ENCODE measurements at regions not wholly inside any gene's neighbourhood (a gene's known extent, or its start where the extent isn't known, plus 50 kb on each side); places are given as distances from the start of the nearest gene placed in this dataset.

DNA sequence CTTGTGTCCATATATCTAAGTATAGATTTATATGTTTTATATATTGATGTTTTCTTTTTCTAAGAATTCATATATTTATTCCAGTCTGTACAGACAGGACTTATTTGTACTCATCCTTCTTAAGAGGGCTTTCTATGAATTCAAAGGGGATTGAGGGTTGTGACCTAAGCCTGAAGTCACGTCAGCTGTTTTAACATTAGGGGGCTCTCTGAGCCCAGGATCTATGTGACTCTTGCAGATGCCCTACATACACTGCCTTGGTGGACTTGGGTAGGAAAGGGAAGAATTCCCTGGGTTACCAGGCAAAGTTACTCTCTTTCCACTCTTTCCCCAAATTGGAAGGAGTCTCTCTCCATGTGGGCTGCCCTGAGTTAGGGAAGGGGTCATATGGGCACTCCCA, 283.8 kb upstream of the DAB1 start:
- Histone ChIP-seq H3K4me2 (ENCODE audit: extremely low read depth, insufficient read depth, low read length) (no peak overlapping the region), H3K36me3 (ENCODE audit: control insufficient read depth, insufficient read depth, low read length) (no peaks in the 10 kb centered on the region), H3K9me3 (ENCODE audit: control insufficient read depth, insufficient read depth, low read depth, low read length) (no peaks in the 10 kb centered on the region), H3K9ac (ENCODE audit: insufficient read depth, low read length) (no peak overlapping the region), H3K27me3 (ENCODE audit: control insufficient read depth, insufficient read depth, low read length) (no peaks in the 10 kb centered on the region), H4K20me1 (ENCODE audit: control insufficient read depth, extremely low read depth, insufficient read depth, low read length) (no peaks in the 10 kb centered on the region), H3K27ac (ENCODE audit: insufficient read depth, low read length) (no peak overlapping the region), H3K4me1 (ENCODE audit: control insufficient read depth, extremely low read depth, insufficient read depth, low read length) (no peaks in the 10 kb centered on the region), H3K79me2 (ENCODE audit: control insufficient read depth, insufficient read depth, low read length) (no peaks in the 10 kb centered on the region), H2AFZ (ENCODE audit: low read length) (no peak overlapping the region), H3K4me3 (replicated peaks in 1 of 4; ENCODE audit: control extremely low read depth in 1 of 4, insufficient read depth in 1 of 4, low read depth in 3 of 4, low read length in 4 of 4) (no peak overlapping the region)
- no peak for DNase-seq (ENCODE audit: low read depth in 2 of 2)
- no peak for TF ChIP-seq EZH2 (IDR thresholded peaks at IDR 0.05; ENCODE audit: low read length, missing control alignments)
- TF ChIP-seq, protein P1, sequence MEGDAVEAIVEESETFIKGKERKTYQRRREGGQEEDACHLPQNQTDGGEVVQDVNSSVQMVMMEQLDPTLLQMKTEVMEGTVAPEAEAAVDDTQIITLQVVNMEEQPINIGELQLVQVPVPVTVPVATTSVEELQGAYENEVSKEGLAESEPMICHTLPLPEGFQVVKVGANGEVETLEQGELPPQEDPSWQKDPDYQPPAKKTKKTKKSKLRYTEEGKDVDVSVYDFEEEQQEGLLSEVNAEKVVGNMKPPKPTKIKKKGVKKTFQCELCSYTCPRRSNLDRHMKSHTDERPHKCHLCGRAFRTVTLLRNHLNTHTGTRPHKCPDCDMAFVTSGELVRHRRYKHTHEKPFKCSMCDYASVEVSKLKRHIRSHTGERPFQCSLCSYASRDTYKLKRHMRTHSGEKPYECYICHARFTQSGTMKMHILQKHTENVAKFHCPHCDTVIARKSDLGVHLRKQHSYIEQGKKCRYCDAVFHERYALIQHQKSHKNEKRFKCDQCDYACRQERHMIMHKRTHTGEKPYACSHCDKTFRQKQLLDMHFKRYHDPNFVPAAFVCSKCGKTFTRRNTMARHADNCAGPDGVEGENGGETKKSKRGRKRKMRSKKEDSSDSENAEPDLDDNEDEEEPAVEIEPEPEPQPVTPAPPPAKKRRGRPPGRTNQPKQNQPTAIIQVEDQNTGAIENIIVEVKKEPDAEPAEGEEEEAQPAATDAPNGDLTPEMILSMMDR (conservative IDR thresholded peaks at IDR 0.05 in 1 of 2, IDR thresholded peaks at IDR 0.05 in 1 of 2; ENCODE audit: low read depth in 1 of 2, low read length in 2 of 2): no peak

DNA sequence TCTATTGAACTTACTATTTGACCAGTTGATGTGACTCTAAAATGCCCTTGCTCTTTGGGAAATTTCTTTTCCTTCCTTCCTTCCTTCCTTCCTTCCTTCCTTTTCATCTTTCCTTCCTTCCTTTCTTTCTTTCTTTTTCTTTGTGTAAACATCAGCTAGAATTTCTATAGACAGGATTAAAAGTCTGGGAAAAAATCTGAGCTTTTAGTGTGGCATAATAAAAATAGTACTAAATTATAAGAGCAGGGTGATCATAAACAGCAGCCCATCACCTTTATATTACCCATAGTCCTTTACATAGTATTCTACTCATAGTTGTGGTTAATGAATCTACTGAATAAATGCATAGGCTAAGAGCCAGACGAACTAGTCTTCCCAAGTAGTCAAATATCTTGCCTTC, 281.0 kb upstream of the DAB1 start:
- Histone ChIP-seq H3K4me1 (ENCODE audit: control insufficient read depth, extremely low read depth, insufficient read depth, low read length) (no peaks in the 10 kb centered on the region), H2AFZ (ENCODE audit: low read length) (no peak overlapping the region), H3K4me2 (ENCODE audit: extremely low read depth, insufficient read depth, low read length) (no peak overlapping the region), H3K27ac (ENCODE audit: insufficient read depth, low read length) (no peak overlapping the region), H3K9ac (ENCODE audit: insufficient read depth, low read length) (no peak overlapping the region), H3K79me2 (ENCODE audit: control insufficient read depth, insufficient read depth, low read length) (no peaks in the 10 kb centered on the region), H3K9me3 (ENCODE audit: control insufficient read depth, insufficient read depth, low read depth, low read length) (no peaks in the 10 kb centered on the region), H3K4me3 (replicated peaks in 1 of 4; ENCODE audit: control extremely low read depth in 1 of 4, insufficient read depth in 1 of 4, low read depth in 3 of 4, low read length in 4 of 4) (no peak overlapping the region), H4K20me1 (ENCODE audit: control insufficient read depth, extremely low read depth, insufficient read depth, low read length) (no peaks in the 10 kb centered on the region), H3K27me3 (ENCODE audit: control insufficient read depth, insufficient read depth, low read length) (no peaks in the 10 kb centered on the region), H3K36me3 (ENCODE audit: control insufficient read depth, insufficient read depth, low read length) (no peaks in the 10 kb centered on the region)
- TF ChIP-seq, protein P1 (conservative IDR thresholded peaks at IDR 0.05 in 1 of 2, IDR thresholded peaks at IDR 0.05 in 1 of 2; ENCODE audit: low read depth in 1 of 2, low read length in 2 of 2): no peak
- no peak for TF ChIP-seq EZH2 (IDR thresholded peaks at IDR 0.05; ENCODE audit: low read length, missing control alignments)
- DNase-seq (ENCODE audit: low read depth in 2 of 2): no peak

DNA sequence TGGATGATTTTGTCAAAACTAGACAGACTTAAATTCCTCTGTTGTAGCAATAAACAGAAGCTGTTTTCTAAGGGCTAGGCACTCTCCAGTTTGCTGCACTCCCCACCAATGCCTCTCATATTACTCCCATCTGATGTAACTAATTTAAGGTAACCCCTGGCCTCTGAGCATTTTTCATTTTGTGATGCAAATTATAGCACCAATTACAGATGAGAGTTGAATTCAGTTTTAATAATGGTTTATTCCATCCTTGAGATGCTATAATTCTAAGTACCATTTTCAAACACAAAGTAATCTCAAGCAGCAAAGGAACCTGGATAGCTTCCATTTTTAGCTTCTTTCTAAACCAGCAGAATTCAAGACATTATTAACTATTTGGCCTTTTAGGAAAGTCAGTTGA, 280.4 kb upstream of the DAB1 start:
- TF ChIP-seq EZH2 (IDR thresholded peaks at IDR 0.05; ENCODE audit: low read length, missing control alignments): no peak
- TF ChIP-seq, protein P1 (conservative IDR thresholded peaks at IDR 0.05 in 1 of 2, IDR thresholded peaks at IDR 0.05 in 1 of 2; ENCODE audit: low read depth in 1 of 2, low read length in 2 of 2): no peak
- no peaks in the 10 kb centered on the region for H3K4me1 ChIP-seq (ENCODE audit: control insufficient read depth, extremely low read depth, insufficient read depth, low read length)
- no peaks in the 10 kb centered on the region for H3K27me3 ChIP-seq (ENCODE audit: control insufficient read depth, insufficient read depth, low read length)
- no peaks in the 10 kb centered on the region for H3K79me2 ChIP-seq (ENCODE audit: control insufficient read depth, insufficient read depth, low read length)
- no peak overlapping the region for H3K4me2 ChIP-seq (ENCODE audit: extremely low read depth, insufficient read depth, low read length)
- no peaks in the 10 kb centered on the region for H3K36me3 ChIP-seq (ENCODE audit: control insufficient read depth, insufficient read depth, low read length)
- no peak overlapping the region for H3K9ac ChIP-seq (ENCODE audit: insufficient read depth, low read length)
- H2AFZ ChIP-seq (ENCODE audit: low read length): no peak overlapping the region
- no peaks in the 10 kb centered on the region for H3K9me3 ChIP-seq (ENCODE audit: control insufficient read depth, insufficient read depth, low read depth, low read length)
- DNase-seq (ENCODE audit: low read depth in 2 of 2): no peak
- no peaks in the 10 kb centered on the region for H4K20me1 ChIP-seq (ENCODE audit: control insufficient read depth, extremely low read depth, insufficient read depth, low read length)
- H3K27ac ChIP-seq (ENCODE audit: insufficient read depth, low read length): no peak overlapping the region
- no peak overlapping the region for H3K4me3 ChIP-seq (replicated peaks in 1 of 4; ENCODE audit: control extremely low read depth in 1 of 4, insufficient read depth in 1 of 4, low read depth in 3 of 4, low read length in 4 of 4)
